GM23338 (cell line): ENCODE measurements at regions not wholly inside any gene's neighbourhood (a gene's known extent, or its start where the extent isn't known, plus 50 kb on each side); places are given as distances from the start of the nearest gene placed in this dataset.

Experiments used
- ATAC-seq: fragments of 200-7000 bp; cut with Tn5 transposase; 3 replicates; pipeline ENCODE4 v1.9.1; 2020
- DNase-seq: peaks from one replicate; pipeline ENCODE4 v3.0.0-alpha.2; 2015; ENCODE audit warnings: low spot score
- H2AFZ ChIP-seq: fragments of 200-600 bp; sonication (generic); 2 replicates; pipeline ENCODE4 v1.8.0; 2016; ENCODE audit warnings: antibody characterized with exemption, mild to moderate bottlenecking, moderate library complexity
- H3F3A ChIP-seq: fragments of 200-600 bp; sonication (generic); replicated peaks from 2 replicates; pipeline ENCODE4 v1.8.0; 2017; ENCODE audit warnings: antibody characterized with exemption, mixed run types, low read depth
- H3K27ac ChIP-seq: fragments of 200-600 bp; sonication (generic); 2 replicates; pipeline ENCODE4 v1.6.1; 2016; ENCODE audit warnings: low read depth
- H3K27me3 ChIP-seq: fragments of 200-600 bp; sonication (generic); 2 replicates; pipeline ENCODE4 v1.8.0; 2016; ENCODE audit warnings: mild to moderate bottlenecking, mixed run types, moderate library complexity; ENCODE audit not compliant: insufficient read depth
- H3K36me3 ChIP-seq: fragments of 200-600 bp; sonication (generic); 2 replicates; pipeline ENCODE4 v1.8.0; 2016; ENCODE audit warnings: mild to moderate bottlenecking; ENCODE audit not compliant: insufficient read depth
- H3K4me1 ChIP-seq: fragments of 200-600 bp; sonication (generic); 2 replicates; pipeline ENCODE4 v1.8.0; 2016; ENCODE audit warnings: mild to moderate bottlenecking, moderate library complexity; ENCODE audit not compliant: insufficient read depth
- H3K4me2 ChIP-seq: fragments of 200-600 bp; sonication (generic); 2 replicates; pipeline ENCODE4 v1.7.1; 2017; ENCODE audit warnings: mixed run types
- H3K4me3 ChIP-seq: fragments of 200-600 bp; sonication (generic); 2 replicates; pipeline ENCODE4 v1.6.1; 2016; ENCODE audit warnings: mixed run types
- H3K79me2 ChIP-seq: fragments of 200-600 bp; sonication (generic); replicated peaks from 2 replicates; pipeline ENCODE4 v1.8.0; 2017; ENCODE audit warnings: mild to moderate bottlenecking; ENCODE audit not compliant: insufficient read depth
- H3K9me2 ChIP-seq: fragments of 200-600 bp; sonication (generic); 2 replicates; pipeline ENCODE4 v1.8.0; 2017; ENCODE audit not compliant: insufficient read depth
- H4K20me1 ChIP-seq: fragments of 200-600 bp; sonication (generic); replicated peaks from 2 replicates; pipeline ENCODE4 v1.8.0; 2017; ENCODE audit warnings: mild to moderate bottlenecking; ENCODE audit not compliant: insufficient read depth
- H3K27ac Mint-ChIP-seq: 2 replicates; pipeline ENCODE4 v1.8.0; 2020; ENCODE audit warnings: inconsistent platforms, mild to moderate bottlenecking, moderate library complexity, mixed read lengths
- H3K27me3 Mint-ChIP-seq: 3 replicates; pipeline ENCODE4 v1.8.0; 2022; ENCODE audit warnings: low read depth, mild to moderate bottlenecking, moderate library complexity, mixed read lengths, inconsistent platforms; ENCODE audit not compliant: insufficient read depth, poor library complexity
- H3K36me3 Mint-ChIP-seq: 3 replicates; pipeline ENCODE4 v1.8.0; 2021; ENCODE audit warnings: low read depth, mild to moderate bottlenecking, inconsistent platforms, moderate library complexity, mixed read lengths
- H3K4me1 Mint-ChIP-seq: 3 replicates; pipeline ENCODE4 v1.8.0; 2020; ENCODE audit warnings: mild to moderate bottlenecking, inconsistent platforms, mixed read lengths
- H3K4me3 Mint-ChIP-seq: 3 replicates; pipeline ENCODE4 v1.8.0; 2021; ENCODE audit warnings: moderate library complexity, mild to moderate bottlenecking, inconsistent platforms, mixed read lengths
- H3K9me3 Mint-ChIP-seq: 3 replicates; pipeline ENCODE4 v1.8.0; 2020; ENCODE audit warnings: moderate library complexity, mild to moderate bottlenecking, inconsistent platforms, mixed read lengths
- JUNB ChIP-seq: IDR thresholded peaks from one replicate; pipeline ENCODE4 v1.6.1; 2016; ENCODE audit warnings: antibody characterized with exemption; ENCODE audit not compliant: unreplicated experiment
- POLR2AphosphoS5 ChIP-seq: IDR thresholded peaks from 2 replicates; pipeline ENCODE4 v1.6.1; 2016; ENCODE audit warnings: antibody characterized with exemption, low read depth
- REST ChIP-seq: IDR thresholded peaks from one replicate; pipeline ENCODE4 v1.6.1; 2018; ENCODE audit warnings: antibody characterized with exemption; ENCODE audit not compliant: unreplicated experiment
- STAT1 ChIP-seq: IDR thresholded peaks from one replicate; pipeline ENCODE4 v1.6.1; 2016; ENCODE audit warnings: antibody characterized with exemption; ENCODE audit not compliant: unreplicated experiment
- ZNF462 ChIP-seq: fragments of 250-450 bp; sonication (Bioruptor Pico); IDR thresholded peaks from 2 replicates; pipeline ENCODE4 v1.5.0; 2020; ENCODE audit warnings: mild to moderate bottlenecking, moderate library complexity

DNA sequence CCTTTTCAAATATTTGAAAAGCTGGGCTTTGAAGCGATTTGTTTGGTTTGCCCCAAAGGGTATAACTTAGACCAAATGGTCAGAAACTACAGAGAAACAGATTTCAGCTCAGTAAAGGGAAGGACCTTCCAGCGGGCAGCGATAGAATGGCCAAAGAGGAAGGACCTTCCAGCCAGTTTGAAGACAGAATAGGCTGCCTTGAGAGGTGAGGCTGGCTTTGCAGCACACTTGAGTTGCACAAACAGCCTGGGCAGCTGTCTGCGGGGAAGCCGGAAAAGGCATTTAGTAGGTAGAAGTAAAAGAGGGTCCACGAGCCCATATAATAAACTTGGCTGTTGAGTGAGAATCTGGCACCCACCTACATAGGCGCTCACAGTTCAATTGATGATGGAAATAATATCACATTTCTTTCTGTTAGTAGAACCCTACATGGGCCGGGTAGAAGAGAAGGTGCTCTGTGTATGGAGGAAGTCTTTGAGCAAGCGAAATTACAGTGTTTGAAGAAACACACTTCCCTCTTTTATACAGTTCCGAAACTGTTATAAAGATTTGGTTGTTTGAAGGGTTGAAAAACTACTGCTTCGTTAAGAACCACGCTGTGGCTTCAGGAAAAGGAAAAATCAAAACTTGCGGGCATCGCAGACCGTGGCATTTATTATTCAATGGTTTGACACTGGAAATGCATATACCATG lies 75.0 kb upstream of the SORBS2 start (continued):
- TF ChIP-seq ZNF462 (CRISPR knock-in tag) = no peak

DNA sequence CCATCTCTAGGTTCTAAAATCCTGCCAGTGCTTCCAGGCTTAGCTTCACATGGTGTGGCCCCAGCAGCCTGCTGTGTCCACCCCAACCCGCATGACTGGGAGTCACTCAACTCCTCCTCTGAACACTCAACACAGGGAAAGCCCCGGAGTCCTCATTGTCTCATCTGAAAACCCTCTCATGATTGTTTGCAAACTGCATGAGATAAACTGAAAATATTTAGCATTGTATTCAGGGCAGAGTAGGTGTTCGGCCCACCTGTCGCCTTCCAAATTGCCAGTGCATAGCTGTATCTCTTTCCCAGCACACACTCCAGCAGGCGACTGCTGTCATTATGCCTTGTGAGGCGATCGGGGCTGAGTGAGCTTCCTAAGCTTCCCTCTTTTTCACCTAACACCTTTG lies 76.7 kb upstream of the SORBS2 start:
- no peak overlapping the region for H3K4me3 ChIP-seq
- no peaks in the 10 kb centered on the region for H3K36me3 ChIP-seq
- H2AFZ ChIP-seq = peak overlapping the region; percentile 78; the same call in 1 of the 2 replicates
- H3K27me3 ChIP-seq = no peaks in the 10 kb centered on the region
- DNase-seq = no peak
- Mint-ChIP-seq H3K27ac (no peak overlapping the region), H3K9me3 (peaks cover 35% of the 10 kb centered on the region), H3K36me3 (peaks cover 30% of the 10 kb centered on the region), H3K27me3 (peaks cover 6% of the 10 kb centered on the region), H3K4me1 (no peaks in the 10 kb centered on the region; the same call in 1 of the 3 replicates), H3K4me3 (no peak overlapping the region)
- H3K27ac ChIP-seq = no peak overlapping the region
- no peak for ATAC-seq
- no peaks in the 10 kb centered on the region for H4K20me1 ChIP-seq
- H3K4me2 ChIP-seq = no peak overlapping the region
- H3F3A ChIP-seq = no peaks in the 10 kb centered on the region
- no peaks in the 10 kb centered on the region for H3K4me1 ChIP-seq
- H3K9me2 ChIP-seq = no peaks in the 10 kb centered on the region
- H3K79me2 ChIP-seq = no peaks in the 10 kb centered on the region
- TF ChIP-seq JUNB (no peak), ZNF462 (CRISPR knock-in tag) (no peak), REST (no peak), STAT1 (no peak), POLR2AphosphoS5 (no peak)
